NCI-H446 (cell line): ENCODE measurements at regions not wholly inside any gene's neighbourhood (a gene's known extent, or its start where the extent isn't known, plus 50 kb on each side); places are given as distances from the start of the nearest gene placed in this dataset.
"Not testable (repeated sequence)": the region's sequence is repeated elsewhere in the genome, so short reads cannot be mapped to it uniquely, and the experiment has no call there.

Source experiments
- DNase-seq, 2 experiments: peaks; one replicate each; lab custom pipeline; 2025; lab: John Stamatoyannopoulos, UW

- no peak for DNase-seq
These were observed 109.6 kb upstream of the SP4 start for GRCh38 chr7:21317966-21318915.

DNA sequence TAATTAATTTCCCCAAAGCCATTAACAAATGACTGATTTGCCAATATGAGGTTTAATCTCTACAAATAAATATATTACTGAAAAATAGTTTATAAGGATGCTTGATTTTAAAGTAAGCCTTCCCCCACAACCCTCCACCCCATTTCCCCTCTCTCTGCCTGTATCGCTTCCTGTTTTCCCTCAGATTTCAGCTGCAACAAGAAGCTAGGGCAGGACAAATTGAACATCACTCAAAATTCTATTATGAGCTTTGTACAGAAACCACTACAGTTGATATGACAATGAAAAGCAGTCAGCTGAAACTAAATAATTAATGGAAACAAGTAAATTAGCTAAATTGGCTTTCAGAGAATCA lies 109.0 kb upstream of the SP4 start:
- DNase-seq, result no peak

DNA sequence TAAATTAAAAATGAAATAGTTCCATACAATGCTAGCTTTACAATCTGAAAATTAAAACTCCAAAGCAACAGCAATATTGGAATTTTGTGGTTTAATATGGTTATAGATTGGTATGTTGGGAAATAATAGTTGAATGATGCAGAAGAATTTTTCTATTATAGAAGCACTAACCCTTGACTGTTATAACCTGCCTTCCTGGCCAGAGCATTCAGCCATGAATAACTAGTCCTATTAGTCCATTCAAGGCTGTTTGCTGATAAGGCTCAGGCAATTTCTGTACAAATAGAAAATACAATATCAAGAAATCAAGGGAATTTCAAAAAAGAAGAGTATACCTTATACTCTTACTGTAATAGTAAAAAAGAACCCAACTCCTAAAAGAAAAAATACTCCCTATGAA lies 101.6 kb upstream of the SP4 start:
- no peak for DNase-seq

DNA sequence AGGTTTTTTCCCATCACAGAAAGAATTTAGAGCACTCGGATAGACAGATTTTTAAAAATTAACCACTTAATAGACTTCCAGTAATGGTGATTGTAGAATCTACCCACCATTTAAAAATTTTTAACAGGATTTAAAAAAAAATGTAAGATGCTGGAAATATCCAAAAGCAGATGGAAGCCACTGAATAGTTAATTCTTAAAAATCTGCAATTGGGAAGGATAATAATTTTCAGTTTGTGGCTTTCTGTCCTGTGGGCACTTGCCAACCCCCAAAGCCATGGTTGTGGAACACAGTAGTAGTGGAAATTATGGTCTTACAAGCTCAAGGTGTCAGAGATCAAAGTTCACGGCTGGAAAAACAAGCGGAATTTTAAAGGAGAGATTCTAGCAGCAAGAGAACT lies 101.0 kb upstream of the SP4 start:
- DNase-seq, result no peak

DNA sequence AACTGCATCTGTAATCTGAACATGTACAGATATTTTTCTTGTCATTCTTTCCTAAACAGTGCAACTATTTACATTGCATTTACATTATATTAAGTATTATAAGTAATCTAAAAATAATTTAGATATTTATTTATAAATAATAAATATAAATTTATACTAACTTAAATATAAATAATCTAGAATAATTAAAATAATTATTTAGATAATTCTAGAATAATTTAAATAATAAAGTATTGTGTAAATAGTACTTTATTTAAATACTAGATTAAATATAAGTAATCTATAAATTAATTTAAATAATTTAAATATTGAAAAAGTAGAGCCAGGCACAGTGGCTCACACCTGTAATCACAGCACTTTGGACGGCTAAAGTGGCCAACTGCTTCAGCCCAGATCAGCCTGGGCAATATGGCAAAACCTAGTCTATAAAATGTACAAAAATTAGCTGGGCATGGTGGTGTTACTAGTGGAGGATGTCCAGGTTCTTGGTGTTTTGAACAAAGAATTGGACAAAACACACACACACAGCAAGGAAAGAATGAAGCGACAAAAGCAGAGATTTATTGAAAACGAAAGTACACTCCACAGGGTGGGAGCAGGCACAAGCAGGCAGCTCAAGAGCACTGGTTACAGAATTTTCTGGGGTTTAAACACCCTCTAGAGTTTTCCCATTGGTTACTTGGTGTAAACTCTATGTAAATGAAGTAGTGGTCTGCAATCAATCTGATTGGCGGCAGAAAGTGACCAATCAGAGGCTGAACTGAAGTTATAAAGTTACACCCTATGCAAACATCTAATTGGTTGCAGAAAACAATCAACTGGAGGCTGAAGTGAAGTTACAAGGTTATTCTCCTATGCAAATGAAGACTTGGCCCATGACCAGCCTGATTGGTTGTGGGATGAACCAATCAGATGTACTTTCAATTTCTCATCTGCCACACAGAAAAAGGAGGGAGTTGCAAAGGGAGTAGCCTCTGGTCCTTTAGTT lies 100.2 kb upstream of the SP4 start:
- no peak for DNase-seq

DNA sequence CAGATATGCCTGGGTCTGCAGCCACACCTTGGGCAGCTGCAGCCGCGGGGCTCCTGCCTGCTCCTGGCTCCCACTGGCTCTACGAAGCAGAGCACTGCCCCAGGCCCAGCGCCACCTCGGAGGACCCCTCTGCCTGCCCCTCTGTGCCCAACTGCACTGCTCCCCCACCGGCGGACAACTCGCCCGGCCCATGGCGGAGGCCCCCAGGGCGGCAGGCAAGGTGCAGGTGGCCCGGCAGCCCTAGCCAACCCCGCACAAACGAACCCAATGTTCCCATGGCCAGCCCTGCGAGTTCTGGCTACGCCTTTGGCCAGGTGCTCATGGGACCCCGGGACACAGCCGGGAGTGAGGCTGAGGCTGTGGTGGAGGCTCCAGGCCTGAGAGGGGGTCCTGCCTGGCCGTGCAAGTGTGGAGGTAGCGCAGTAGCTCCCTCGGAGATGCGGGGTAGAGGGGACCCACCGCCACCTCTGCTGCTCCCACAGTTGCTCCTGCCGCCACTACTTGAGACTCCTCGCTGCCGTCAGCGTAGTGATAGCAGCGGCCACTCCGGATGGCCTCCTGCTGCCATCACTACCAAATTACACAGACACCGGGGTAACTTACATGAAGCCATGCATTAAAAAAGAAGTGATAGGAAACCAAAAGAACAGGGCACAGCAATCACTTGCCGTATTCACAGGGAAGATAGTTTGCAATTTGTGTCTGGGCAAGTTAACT lies 97.3 kb upstream of the SP4 start:
- DNase-seq, result no peak

GRCh38 chr7:21334906-21335305 lies 93.0 kb upstream of the SP4 start:
- DNase-seq, result no peak

- no peak for DNase-seq
These were observed 91.1 kb upstream of the SP4 start for GRCh38 chr7:21336743-21337142.

DNA sequence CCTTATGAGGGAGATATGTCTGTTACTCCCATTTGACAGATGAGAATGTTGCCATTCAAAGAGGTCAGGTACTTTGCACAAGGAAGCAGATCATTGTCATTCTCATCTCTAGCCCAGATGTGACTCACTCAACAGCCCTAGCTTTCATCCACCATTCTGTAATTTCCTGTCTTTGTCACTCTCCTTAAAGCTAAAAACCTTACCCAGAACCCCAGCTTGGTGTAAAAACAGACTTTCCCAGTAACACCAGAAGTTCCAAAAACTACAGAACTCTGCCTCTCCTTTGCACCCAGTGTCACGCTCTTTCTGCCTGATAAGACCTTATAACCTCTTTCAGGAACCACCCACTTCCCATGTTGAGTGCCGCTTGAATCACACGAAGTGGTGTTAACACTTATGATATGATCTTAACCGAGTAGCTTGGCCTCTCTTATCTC lies 89.1 kb upstream of the SP4 start:
- DNase-seq, result no peak

DNA sequence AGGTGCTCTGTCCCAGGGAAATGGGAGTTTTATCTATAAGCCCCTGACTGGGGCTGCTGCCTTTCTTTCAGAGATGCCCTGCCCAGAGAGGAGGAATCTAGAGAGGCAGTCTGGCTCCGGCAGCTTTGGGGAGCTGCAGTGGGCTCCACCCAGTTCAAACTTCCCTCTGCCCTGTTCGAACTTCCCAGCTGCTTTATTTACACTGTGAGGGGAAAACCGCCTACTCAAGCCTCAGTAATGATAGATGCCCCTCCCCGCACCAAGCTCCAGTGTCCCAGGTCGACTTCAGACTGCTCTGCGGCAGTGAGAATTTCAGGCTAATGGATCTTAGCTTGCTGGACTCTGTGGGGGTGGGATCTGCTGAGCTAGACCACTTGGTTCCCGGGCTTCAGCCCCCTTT lies 83.0 kb upstream of the SP4 start:
- DNase-seq, result not testable (repeated sequence)

DNA sequence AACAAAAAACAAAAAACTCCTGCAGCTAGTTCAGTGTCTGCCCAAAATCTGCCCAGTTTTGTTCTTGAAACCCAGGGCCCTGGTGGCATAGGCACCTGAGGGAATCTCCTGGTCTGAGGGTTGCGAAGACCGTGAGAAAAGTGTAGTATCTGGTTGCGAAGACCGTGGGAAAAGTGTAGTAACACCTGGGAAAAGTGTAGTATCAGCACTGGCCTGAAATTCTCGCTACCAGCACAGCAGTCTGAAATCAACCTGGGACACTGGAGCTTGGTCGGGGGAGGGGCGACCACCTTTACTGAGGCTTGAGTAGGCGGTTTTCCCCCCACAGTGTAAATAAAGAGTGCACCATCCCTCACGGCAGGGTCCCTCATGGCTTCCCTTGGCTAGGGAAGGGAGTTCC lies 82.5 kb upstream of the SP4 start:
- no peak for DNase-seq

DNA sequence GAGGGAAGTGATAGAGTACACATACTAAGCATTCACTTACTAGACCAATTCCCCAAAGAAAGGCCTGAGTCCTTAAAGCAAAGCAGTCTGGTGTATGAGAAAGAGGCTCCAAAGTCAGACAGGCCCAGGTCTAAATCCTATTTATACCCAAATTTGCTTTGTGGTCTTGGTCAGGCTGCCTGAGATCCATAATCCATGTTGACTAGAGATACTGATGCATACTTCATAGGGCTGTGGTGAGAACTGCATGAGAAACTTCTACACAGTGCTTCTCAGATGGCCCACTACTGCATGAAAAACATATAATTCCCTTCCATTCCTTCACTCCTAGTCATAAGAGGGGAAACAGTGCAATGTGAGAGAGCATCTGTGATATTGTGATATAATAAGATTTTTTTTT lies 81.6 kb upstream of the SP4 start:
- DNase-seq, result no peak

DNA sequence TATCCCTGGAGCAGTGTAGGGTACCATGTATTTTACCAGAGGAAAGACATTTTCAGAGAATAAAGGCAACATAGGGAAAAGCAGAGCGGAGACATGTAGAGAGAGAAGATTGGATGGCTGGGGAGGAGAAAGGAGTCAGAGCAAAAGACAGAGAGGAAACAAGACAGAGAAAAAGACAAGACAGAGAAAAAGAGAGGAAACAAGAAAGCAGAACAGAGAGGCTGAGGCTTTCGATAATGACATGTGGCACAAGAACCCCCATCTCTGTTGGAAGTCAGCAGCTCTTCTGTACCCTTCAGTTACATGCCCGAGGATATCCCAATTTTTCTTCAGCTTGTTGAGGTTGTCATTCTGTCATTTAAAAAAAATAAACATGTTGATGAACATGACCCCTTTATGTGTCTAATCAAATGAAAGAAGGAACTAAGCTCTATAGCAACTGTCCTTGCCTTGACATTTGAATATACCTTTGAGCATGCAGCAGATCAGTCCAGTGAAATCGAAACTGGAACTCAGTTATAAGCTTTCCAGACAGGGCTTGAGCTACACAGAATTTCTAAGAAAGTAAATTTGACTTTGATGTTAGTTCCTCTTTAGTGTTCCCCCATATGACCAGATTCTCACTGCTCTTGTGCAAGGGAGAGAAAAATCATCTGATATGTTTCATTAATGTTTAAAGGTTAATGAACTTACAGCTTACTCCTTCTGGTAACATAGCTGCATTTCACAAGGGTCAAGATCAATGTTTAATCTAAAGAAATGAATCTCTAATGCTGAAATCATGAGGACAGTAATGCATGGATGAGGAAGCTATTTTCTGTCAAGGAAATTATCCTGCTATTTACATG lies 75.1 kb upstream of the SP4 start:
- DNase-seq, result no peak

DNA sequence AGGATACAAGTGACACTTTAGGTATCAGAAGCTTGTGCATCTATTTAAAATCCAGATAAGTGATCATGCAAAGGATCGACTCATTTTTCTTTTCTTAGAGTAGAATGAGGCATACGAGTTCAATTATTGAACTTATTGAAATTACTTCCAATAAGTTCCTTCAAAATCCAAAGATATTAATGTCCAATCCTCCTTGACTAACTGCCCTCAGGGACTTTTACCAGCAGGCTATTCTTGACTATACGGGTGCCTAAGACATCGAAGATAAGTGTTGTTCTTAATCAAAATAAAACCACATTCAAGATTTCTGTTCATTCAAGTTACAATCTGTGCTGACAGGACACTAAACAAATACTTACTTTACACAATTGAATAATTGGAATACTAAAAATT lies 74.5 kb upstream of the SP4 start:
- no peak for DNase-seq

- DNase-seq, result no peak
These were observed 73.6 kb upstream of the SP4 start for GRCh38 chr7:21354284-21354683.

DNA sequence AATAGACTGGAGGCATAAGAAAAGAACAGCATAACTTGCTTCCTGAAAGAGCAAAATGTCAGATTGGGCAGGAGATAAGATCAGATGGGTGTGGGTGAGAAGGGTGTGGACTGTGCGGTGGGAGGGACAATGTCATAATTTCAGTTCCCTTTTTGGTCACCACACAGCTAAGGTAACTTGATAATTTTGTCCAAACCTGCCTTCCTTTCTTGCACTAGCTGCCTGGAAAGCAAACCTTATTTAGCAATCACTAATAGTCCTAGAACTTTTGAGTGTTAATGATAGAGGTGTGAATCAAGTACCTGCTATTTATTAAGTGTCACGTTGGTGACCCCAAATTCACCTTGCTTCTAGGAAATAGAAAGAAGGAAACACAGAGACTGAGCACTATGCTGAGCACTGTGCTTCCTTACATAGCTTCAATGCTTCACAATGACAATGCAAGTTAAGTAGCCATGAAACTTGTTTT lies 72.4 kb upstream of the SP4 start:
- DNase-seq, result no peak

DNA sequence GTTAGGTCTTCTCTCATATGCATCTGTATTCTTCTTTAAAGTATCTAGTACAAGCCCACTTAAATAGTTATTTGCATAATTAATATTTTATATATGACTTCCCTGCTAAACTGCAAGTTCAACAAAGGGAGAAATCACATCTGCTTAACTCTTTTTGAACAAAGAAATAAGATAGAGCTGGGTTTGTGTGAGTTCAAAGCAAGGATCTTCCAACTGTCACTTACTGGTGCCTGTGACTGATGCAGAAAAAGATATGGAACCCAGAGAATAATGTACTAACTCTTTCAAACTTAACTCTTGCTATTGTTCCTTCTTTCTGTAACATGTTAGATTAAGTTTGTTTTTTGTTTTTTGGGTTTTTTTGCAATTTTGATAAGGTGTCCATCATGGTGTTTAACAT lies 71.3 kb upstream of the SP4 start:
- DNase-seq, result no peak

DNA sequence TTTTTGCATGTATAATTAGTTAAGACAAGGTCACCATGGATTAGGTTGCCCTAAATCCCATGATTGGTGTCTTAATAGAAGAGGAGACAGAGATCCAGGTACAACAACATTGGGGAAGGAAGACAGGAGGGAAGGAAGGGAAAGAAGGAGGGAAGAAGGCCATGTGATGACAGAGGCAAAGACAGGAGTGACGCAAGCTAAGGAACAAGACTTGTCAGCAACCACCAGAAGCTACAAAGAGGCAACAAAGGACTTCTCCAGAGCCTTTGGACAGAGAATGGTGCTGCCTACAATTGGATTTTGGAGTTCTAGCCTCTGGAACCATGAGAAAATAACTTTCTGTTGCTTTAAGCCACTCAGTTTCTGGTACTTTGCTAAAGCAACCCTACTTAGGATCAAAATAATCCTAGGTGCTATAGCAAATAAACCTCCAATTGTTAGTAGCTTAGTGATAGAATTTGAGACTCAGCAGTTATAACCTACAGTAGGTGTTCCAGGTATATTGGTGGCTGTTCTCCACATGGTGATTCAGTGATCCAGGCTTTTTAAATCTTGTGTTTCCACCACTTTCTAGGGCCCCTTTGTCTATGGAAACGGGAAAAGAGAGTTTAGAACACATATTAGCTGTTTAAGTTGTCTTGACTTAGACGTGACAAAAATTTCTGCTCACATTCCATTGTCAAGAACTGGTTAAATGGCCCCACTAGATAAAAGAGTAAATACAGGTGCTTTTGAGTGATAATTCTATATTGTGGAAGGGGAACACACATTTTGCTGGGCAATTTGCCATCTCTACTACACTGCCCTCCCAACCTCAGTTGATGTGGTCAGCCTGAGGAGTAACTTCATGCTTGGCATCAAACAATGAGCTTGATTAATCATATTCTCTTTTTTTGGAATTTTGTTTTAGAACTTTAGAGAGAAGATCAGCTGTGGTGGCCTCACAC lies 70.5 kb upstream of the SP4 start:
- no peak for DNase-seq

DNA sequence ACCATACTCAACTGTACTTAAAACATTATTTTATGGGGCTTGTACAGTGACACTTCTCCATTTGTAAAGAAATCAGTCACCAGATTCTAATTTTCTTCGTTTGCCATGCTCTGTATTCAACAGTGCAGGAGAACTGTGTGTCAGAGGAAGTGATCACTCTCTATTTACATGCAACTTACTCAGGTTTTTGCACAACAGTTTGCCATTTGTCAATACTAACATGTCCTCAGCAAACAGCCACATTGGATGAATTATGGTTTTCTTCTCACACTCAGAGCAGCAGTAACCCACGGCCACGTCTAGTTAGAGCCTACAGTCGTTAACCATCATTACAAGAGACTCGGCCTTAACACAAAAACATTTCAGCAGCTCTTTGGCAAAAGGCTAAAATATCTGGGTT lies 69.2 kb upstream of the SP4 start:
- DNase-seq, result no peak

GRCh38 chr7:21359163-21359562 lies 68.7 kb upstream of the SP4 start:
- DNase-seq, result no peak
